ENCODE measurements at regions not wholly inside any gene's neighbourhood (a gene's known extent, or its start where the extent isn't known, plus 50 kb on each side); places are given as distances from the start of the nearest gene placed in this dataset.
"Not testable (repeated sequence)": the region's sequence is repeated elsewhere in the genome, so short reads cannot be mapped to it uniquely, and the experiment has no call there.

GRCh38 chr9:31112491-31112890, 1272.0 kb upstream of the ACO1 start:
- no peak for DNase-seq (ENCODE audit: low read depth)

DNA sequence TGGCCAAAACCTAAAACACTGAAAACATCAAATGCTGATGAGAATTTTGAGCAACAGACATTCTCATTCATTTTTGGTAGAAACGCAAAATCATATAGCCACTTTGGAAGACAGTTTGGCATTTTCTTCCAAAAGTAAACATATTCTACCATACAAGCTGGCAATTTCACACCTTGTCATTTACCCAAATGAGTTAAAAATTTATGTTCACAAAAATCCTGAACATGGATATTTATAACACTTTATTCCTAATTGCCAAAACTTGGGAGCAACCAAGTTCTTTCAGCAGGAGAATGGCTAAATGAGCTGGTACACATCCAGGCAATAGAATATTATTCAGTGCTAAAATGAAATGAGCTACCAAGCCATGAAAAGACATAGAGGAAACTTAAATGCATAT, 1270.1 kb upstream of the ACO1 start:
- no peak for DNase-seq (ENCODE audit: low read depth)

GRCh38 chr9:31119890-31120454, 1264.5 kb upstream of the ACO1 start:
- DNase-seq (ENCODE audit: low read depth) = peak; percentile 10

DNA sequence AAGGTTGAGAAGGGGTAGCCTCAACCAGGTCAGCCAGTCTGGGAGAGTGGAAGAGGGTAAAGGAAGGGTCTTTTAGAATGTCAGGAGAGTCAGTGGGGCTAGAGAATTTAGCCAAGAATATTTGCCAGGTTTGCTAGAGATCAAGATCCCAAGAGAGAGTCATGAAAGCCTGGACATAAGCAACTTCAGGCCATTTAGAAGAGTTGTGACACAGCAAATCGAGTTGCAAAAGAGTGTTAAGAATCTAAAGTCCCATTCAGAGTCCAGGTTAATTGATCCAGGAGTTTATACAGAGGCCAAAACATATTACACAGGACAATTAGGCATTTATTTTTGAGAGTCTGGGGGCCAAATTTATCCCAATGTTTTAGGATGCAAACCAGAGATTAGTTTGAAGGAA, 1260.1 kb upstream of the ACO1 start:
- no peak for DNase-seq (ENCODE audit: low read depth)

- DNase-seq (ENCODE audit: low read depth) = no peak
Measured at GRCh38 chr9:31135567-31135966, 1248.9 kb upstream of the ACO1 start.

DNA sequence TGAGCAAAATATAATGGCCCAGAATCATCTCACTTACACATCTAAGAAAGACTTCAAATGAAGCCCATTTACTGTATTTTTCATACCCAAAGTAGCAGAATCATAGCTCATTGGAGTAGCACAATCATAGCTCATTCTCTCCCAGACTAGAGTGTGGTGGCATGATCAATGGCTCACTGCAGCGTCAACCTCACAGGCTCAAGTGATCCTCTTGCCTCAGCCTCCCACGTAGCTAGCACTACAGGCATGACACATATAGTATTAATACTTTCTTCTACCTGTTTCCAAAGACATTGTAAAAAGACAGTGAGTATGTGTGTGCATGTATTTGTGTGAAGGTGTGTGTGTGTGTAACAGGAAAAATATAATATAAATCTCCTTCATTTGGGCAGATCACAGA, 1247.9 kb upstream of the ACO1 start:
- no peak for DNase-seq (ENCODE audit: low read depth)

- DNase-seq (ENCODE audit: low read depth) = peak; percentile 79
Measured at GRCh38 chr9:31137176-31138160, 1247.0 kb upstream of the ACO1 start.

DNA sequence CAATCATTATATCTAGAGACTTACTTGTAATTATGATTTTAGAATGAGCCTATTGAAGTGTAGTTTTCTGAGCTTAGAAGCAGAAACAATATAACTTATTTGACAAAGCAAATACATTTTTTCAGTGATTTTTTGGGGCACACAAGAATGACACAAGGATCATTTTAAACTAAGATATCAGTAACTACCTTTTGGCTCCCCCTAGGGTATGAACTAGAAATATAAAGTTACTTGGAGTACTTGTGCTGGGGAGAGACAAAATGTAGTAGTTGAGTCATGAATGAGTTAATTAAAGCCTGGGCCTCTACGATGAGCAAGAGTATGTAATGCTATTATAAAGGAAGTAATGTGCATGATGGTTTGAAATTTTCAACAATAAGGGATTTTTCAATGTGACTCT, 1244.1 kb upstream of the ACO1 start:
- DNase-seq (ENCODE audit: low read depth) = peak; percentile 15

- no peak for DNase-seq (ENCODE audit: low read depth)
Measured at GRCh38 chr9:31142456-31142855, 1242.0 kb upstream of the ACO1 start.

DNA sequence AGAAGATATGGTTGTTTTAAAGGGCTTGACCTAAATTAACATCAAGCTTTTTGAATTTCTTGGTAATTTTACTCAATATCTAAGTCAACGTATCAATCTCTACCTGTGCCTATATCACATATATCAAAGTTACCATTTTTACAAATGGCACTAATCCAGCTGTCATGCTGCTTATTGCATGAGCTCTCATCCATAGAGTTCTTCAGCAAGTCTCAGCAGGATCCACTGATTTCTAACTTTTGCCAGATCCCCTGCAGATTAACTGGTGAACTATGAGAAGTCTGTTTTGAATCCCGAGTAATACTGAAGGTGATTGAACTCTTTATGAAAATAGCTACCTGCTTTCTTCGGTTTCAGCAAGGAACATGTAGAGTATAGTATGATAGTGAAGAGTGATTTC, 1239.8 kb upstream of the ACO1 start:
- DNase-seq (ENCODE audit: low read depth) = no peak

- no peak for DNase-seq (ENCODE audit: low read depth)
Measured at GRCh38 chr9:31146485-31147166, 1237.8 kb upstream of the ACO1 start.

DNA sequence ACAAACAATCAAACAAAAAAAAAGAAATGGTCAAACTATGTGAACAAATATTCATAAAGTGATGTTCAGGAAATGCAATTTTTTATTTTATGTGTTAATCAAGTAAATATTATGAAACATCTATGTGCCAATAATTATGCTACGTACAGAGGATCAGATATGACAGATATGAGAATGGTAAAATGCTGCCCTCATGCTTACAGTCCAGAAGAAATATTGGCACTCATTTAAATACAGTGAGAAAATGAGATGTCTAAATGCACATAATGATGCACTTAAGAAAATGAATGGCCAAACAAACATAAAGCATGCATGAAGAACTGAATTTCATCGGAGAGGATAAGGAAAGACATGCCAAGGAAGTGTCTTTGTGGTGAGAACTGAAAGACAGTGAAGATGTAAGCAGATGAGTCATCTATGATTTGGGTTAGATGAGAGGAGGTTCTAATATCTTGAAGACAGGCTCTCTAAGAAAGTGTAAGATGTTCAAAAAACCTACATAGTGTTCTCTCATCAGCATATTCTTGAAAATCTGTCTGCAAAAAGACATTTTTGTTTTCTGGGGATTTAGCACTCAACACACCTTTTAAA, 1231.1 kb upstream of the ACO1 start:
- DNase-seq (ENCODE audit: low read depth) = peak; percentile 5

- DNase-seq (ENCODE audit: low read depth) = no peak
Measured at GRCh38 chr9:31166516-31166915, 1217.9 kb upstream of the ACO1 start.

- DNase-seq (ENCODE audit: low read depth) = no peak
Measured at GRCh38 chr9:31168161-31168560, 1216.3 kb upstream of the ACO1 start.

DNA sequence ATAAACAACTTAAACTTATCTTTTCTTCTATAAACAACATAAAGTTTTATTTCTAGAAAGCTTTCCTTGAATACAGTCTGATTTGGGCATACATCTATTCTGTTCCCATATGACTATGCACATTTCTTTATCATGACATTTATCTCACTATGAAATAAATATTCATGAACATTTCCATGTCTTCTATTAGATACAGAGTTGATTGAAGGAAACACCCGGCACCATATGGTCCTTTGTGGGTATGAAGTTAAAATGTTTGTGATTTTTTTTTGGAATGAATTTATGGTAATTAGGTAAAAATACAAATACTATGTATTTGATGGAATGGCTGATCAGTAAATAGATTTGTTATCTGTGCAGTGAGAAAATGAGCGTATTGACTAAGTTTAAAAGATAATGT, 1209.8 kb upstream of the ACO1 start:
- no peak for DNase-seq (ENCODE audit: low read depth)

DNA sequence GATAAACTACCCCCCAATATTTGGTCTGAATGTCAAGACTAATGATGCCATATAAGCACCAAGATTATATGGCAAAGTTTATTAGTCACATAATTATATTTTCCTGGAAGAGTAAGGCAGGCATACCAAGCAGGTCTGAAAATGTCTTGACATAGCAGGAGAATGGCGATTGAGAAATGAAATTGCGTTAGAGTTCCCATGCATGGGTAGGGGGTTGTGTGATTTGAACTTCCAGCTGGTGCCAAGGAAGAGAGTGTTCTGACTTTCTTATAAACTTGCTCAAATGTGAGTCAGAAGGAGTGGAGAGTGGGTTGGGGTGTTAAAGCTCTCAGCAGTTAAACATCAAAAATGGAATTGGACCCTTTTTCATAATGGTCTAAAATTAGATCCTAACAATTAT, 1200.6 kb upstream of the ACO1 start:
- DNase-seq (ENCODE audit: low read depth) = no peak

- peak; percentile 45 for DNase-seq (ENCODE audit: low read depth)
Measured at GRCh38 chr9:31185831-31186230, 1198.6 kb upstream of the ACO1 start.

DNA sequence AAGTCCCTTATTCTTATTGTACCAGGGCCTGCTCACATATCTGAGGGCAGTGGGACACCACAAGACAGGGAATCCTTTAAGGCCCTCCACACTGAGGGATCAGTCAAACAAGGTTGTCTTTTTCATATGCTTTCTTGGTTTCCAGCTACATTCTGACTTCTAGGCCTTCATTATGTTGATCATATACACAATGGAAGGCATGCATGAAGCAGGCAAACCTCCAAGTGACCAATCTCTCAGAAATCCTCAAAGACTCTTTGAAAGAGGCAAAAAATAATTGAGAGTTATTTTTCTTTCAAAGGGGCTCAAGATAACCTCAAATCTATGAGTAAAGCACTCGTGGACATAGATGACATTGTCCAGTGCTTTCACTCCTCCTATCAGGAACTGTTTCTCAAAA, 1195.9 kb upstream of the ACO1 start:
- DNase-seq (ENCODE audit: low read depth) = peak; percentile 1

- DNase-seq (ENCODE audit: low read depth) = no peak
Measured at GRCh38 chr9:31210978-31211570, 1173.4 kb upstream of the ACO1 start.

GRCh38 chr9:31229976-31230375, 1154.5 kb upstream of the ACO1 start:
- DNase-seq (ENCODE audit: low read depth) = not testable (repeated sequence)

GRCh38 chr9:31232485-31232884, 1152.0 kb upstream of the ACO1 start:
- DNase-seq (ENCODE audit: low read depth) = no peak

DNA sequence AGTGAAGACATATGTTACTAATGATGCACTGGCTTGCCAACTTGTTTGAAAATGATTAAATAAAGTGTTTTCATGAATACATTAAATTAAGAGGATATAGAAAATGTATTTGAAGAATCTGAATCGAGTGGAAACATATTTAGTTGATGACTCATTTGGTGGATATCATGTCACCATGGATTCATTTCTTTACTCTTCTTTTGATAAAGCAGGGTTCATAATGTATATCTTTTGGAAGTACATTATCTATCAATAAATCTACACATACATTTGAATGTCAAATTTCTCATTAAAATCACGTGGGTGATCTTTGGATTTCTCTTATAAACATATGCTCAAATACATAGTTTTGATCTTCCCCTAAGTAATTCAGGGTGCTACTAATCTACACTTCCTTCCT, 1148.1 kb upstream of the ACO1 start:
- no peak for DNase-seq (ENCODE audit: low read depth)
